ENCODE measurements at regions not wholly inside any gene's neighbourhood (a gene's known extent, or its start where the extent isn't known, plus 50 kb on each side); places are given as distances from the start of the nearest gene placed in this dataset.

DNA sequence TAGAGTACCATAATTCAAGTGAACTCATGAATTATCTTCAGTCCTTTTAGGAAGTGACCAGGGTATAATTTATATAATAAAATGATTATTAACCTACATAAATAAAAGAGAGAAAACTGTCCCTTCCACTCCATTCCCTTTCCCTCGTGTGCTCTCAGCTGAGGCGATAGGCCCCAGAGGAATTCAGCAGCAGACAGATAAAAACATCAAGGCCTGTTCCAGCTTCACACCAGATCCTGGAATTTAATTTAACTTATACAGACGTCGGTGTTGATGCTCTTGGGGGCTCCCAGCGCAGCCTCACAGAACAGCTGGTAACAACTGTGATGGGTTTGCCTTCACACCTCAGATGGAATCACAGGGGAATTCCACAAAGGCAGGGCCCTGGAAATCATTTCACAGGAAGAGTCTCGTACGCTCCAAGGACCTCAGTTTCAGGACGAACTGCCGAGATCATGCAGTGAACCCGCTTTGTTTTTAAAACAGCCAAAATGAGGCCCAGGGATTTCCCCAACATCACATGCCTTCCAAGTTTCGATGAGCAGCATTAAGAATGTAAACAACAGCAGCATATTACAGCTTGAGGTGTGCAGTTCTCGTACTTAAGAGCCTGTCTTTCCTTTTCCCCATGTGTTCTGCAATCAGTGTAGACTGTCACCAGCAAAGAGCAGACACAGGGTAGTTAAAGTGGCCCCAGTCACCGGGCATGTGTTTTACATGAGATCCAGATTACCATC lies 73.6 kb upstream of the ALDH1B1 start:
- Histone ChIP-seq H3K9ac (ENCODE audit: low read length) (no peak overlapping the region), H3K9me3 (ENCODE audit: low read length) (no peaks in the 10 kb centered on the region), H4K20me1 (ENCODE audit: insufficient read depth, low read length) (no peaks in the 10 kb centered on the region), H3K27me3 (ENCODE audit: insufficient read depth, low read length) (no peaks in the 10 kb centered on the region; the same call in 1 of the 2 replicates), H3K4me3 (ENCODE audit: low read depth, low read length, poor library complexity, severe bottlenecking) (no peak overlapping the region), H3K9me2 (ENCODE audit: low read depth, low read length) (no peaks in the 10 kb centered on the region), H2AFZ (ENCODE audit: low read length) (no peak overlapping the region), H3K27ac (ENCODE audit: low read depth, low read length, poor library complexity, severe bottlenecking) (no peak overlapping the region), H3F3A (ENCODE audit: insufficient read depth, low read length) (no peaks in the 10 kb centered on the region), H3K79me2 (ENCODE audit: insufficient read depth, low read length) (no peaks in the 10 kb centered on the region), H3K36me3 (ENCODE audit: insufficient read depth, low read length) (no peaks in the 10 kb centered on the region), H3K4me2 (ENCODE audit: low read length) (no peak overlapping the region), H3K4me1 (ENCODE audit: insufficient read depth, low read length, severe bottlenecking) (no peaks in the 10 kb centered on the region)
- TF ChIP-seq EZH2 (IDR thresholded peaks at IDR 0.05; ENCODE audit: borderline replicate concordance, low read length): no peak
- TF ChIP-seq, protein P1, sequence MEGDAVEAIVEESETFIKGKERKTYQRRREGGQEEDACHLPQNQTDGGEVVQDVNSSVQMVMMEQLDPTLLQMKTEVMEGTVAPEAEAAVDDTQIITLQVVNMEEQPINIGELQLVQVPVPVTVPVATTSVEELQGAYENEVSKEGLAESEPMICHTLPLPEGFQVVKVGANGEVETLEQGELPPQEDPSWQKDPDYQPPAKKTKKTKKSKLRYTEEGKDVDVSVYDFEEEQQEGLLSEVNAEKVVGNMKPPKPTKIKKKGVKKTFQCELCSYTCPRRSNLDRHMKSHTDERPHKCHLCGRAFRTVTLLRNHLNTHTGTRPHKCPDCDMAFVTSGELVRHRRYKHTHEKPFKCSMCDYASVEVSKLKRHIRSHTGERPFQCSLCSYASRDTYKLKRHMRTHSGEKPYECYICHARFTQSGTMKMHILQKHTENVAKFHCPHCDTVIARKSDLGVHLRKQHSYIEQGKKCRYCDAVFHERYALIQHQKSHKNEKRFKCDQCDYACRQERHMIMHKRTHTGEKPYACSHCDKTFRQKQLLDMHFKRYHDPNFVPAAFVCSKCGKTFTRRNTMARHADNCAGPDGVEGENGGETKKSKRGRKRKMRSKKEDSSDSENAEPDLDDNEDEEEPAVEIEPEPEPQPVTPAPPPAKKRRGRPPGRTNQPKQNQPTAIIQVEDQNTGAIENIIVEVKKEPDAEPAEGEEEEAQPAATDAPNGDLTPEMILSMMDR (IDR thresholded peaks at IDR 0.05; ENCODE audit: low read length): no peak

DNA sequence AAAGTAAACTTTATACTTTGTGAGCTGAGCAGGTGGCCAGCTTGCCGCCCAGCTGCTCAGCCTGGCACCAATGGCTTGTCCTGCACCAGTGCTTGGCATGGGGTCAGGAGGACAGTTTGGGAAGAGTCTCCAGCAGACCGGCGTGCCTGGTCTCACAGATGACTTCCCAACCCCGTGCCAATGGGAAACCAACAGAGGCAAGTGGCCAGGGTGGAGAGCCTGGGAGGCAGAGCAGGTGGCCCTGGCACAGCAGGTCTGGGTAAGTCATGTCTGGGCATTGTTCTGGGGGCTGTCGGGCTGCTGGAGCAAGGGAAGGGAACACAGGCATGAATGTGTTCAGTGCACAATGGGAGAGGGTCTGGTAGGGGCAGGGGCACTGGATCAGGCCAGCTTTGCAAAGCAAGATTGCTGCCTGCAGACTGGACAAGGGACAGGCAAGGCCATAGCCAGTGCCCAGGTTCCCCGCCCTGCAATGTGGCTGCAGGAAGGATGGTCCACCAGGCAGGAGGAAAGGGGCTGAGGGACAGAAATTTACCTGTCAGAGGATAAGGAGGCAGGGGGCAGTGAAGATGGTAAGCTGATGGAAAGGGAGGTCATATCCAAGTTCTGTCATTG lies 76.2 kb upstream of the ALDH1B1 start:
- no peaks in the 10 kb centered on the region; the same call in none of the 2 replicates for H3K27me3 ChIP-seq (ENCODE audit: insufficient read depth, low read length)
- no peaks in the 10 kb centered on the region for H3F3A ChIP-seq (ENCODE audit: insufficient read depth, low read length)
- no peak overlapping the region for H2AFZ ChIP-seq (ENCODE audit: low read length)
- no peaks in the 10 kb centered on the region for H3K4me1 ChIP-seq (ENCODE audit: insufficient read depth, low read length, severe bottlenecking)
- TF ChIP-seq, protein P1 (IDR thresholded peaks at IDR 0.05; ENCODE audit: low read length): no peak
- TF ChIP-seq EZH2 (IDR thresholded peaks at IDR 0.05; ENCODE audit: borderline replicate concordance, low read length): no peak
- no peak overlapping the region for H3K4me3 ChIP-seq (ENCODE audit: low read depth, low read length, poor library complexity, severe bottlenecking)
- no peaks in the 10 kb centered on the region for H3K79me2 ChIP-seq (ENCODE audit: insufficient read depth, low read length)
- no peaks in the 10 kb centered on the region for H3K36me3 ChIP-seq (ENCODE audit: insufficient read depth, low read length)
- H3K9me3 ChIP-seq (ENCODE audit: low read length): no peaks in the 10 kb centered on the region
- H3K9ac ChIP-seq (ENCODE audit: low read length): no peak overlapping the region
- no peaks in the 10 kb centered on the region for H3K9me2 ChIP-seq (ENCODE audit: low read depth, low read length)
- H4K20me1 ChIP-seq (ENCODE audit: insufficient read depth, low read length): no peaks in the 10 kb centered on the region
- H3K4me2 ChIP-seq (ENCODE audit: low read length): no peak overlapping the region
- H3K27ac ChIP-seq (ENCODE audit: low read depth, low read length, poor library complexity, severe bottlenecking): no peak overlapping the region

GRCh38 chr9:38315085-38315595 lies 77.4 kb upstream of the ALDH1B1 start:
- H3K9ac ChIP-seq (ENCODE audit: low read length): no peak overlapping the region
- no peak overlapping the region for H2AFZ ChIP-seq (ENCODE audit: low read length)
- no peaks in the 10 kb centered on the region for H3K9me2 ChIP-seq (ENCODE audit: low read depth, low read length)
- no peaks in the 10 kb centered on the region; the same call in none of the 2 replicates for H3K27me3 ChIP-seq (ENCODE audit: insufficient read depth, low read length)
- no peak overlapping the region for H3K27ac ChIP-seq (ENCODE audit: low read depth, low read length, poor library complexity, severe bottlenecking)
- H3K4me3 ChIP-seq (ENCODE audit: low read depth, low read length, poor library complexity, severe bottlenecking): no peak overlapping the region
- no peaks in the 10 kb centered on the region for H3K9me3 ChIP-seq (ENCODE audit: low read length)
- no peaks in the 10 kb centered on the region for H3K36me3 ChIP-seq (ENCODE audit: insufficient read depth, low read length)
- H3K4me2 ChIP-seq (ENCODE audit: low read length): no peak overlapping the region
- no peaks in the 10 kb centered on the region for H3F3A ChIP-seq (ENCODE audit: insufficient read depth, low read length)
- no peak for TF ChIP-seq EZH2 (IDR thresholded peaks at IDR 0.05; ENCODE audit: borderline replicate concordance, low read length)
- TF ChIP-seq, protein P1 (IDR thresholded peaks at IDR 0.05; ENCODE audit: low read length): no peak
- no peaks in the 10 kb centered on the region for H3K4me1 ChIP-seq (ENCODE audit: insufficient read depth, low read length, severe bottlenecking)
- H3K79me2 ChIP-seq (ENCODE audit: insufficient read depth, low read length): no peaks in the 10 kb centered on the region
- H4K20me1 ChIP-seq (ENCODE audit: insufficient read depth, low read length): no peaks in the 10 kb centered on the region

Data from OCI-LY1 (cell line).